ENCODE measurements at regions not wholly inside any gene's neighbourhood (a gene's known extent, or its start where the extent isn't known, plus 50 kb on each side); places are given as distances from the start of the nearest gene placed in this dataset.

GRCh38 chr5:112630246-112631009, 107.3 kb upstream of the APC start:
- DNase-seq, result no peak

- DNase-seq, result no peak
Measured at GRCh38 chr5:112634166-112634565, 103.5 kb upstream of the APC start.

- DNase-seq, result no peak
Measured at GRCh38 chr5:112634796-112635195, 102.9 kb upstream of the APC start.

- no peak for DNase-seq
Measured at GRCh38 chr5:112635276-112635675, 102.4 kb upstream of the APC start.

- DNase-seq, result no peak
Measured at GRCh38 chr5:112635771-112636731, 101.6 kb upstream of the APC start.

GRCh38 chr5:112636751-112637150, 100.9 kb upstream of the APC start:
- no peak for DNase-seq

- no peak for DNase-seq
Measured at GRCh38 chr5:112637343-112637742, 100.3 kb upstream of the APC start.

- no peak for DNase-seq
Measured at GRCh38 chr5:112640546-112640945, 97.1 kb upstream of the APC start.

GRCh38 chr5:112641515-112642110, 96.1 kb upstream of the APC start:
- no peak for DNase-seq

- DNase-seq, result no peak
Measured at GRCh38 chr5:112642885-112643284, 94.8 kb upstream of the APC start.

GRCh38 chr5:112643339-112643971, 94.2 kb upstream of the APC start:
- DNase-seq, result no peak

GRCh38 chr5:112646139-112646936, 91.3 kb upstream of the APC start:
- DNase-seq, result no peak

GRCh38 chr5:112647428-112647827, 90.3 kb upstream of the APC start:
- no peak for DNase-seq

- DNase-seq, result no peak
Measured at GRCh38 chr5:112648264-112648663, 89.4 kb upstream of the APC start.

- no peak for DNase-seq
Measured at GRCh38 chr5:112649882-112650281, 87.8 kb upstream of the APC start.

- no peak for DNase-seq
Measured at GRCh38 chr5:112653638-112654205, 84.0 kb upstream of the APC start.

GRCh38 chr5:112655513-112655912, 82.2 kb upstream of the APC start:
- no peak for DNase-seq

- no peak for DNase-seq
Measured at GRCh38 chr5:112656451-112656850, 81.2 kb upstream of the APC start.

GRCh38 chr5:112657804-112658203, 79.9 kb upstream of the APC start:
- DNase-seq, result no peak

GRCh38 chr5:112660359-112660758, 77.3 kb upstream of the APC start:
- DNase-seq, result no peak

- DNase-seq, result no peak
Measured at GRCh38 chr5:112663146-112663545, 74.5 kb upstream of the APC start.

- no peak for DNase-seq
Measured at GRCh38 chr5:112668016-112668415, 69.7 kb upstream of the APC start.
